MCF 10A (cell line): ENCODE measurements at regions not wholly inside any gene's neighbourhood (a gene's known extent, or its start where the extent isn't known, plus 50 kb on each side); places are given as distances from the start of the nearest gene placed in this dataset.

ENCODE experiments used
- BruUV-seq: library from RNA; stranded (reverse); fragments of 400-500 nt; replicated peaks from 2 replicates; lab custom pipeline; 2021; lab: Mats Ljungman, UMichigan
- CTCF ChIA-PET: fragments of 300-600 bp; sonication (Branson Sonifier 250); formaldehyde crosslinking; extraction: SDS; loops from one replicate; lab custom pipeline; 2021; ENCODE audit warnings: antibody characterized with exemption, inconsistent platforms; lab: Yijun Ruan, JAX
- POLR2A ChIA-PET: fragments of 300-600, 350-650 bp; sonication (Branson Sonifier 250); formaldehyde crosslinking; extraction: SDS; loops from one replicate; lab custom pipeline; 2020; ENCODE audit warnings: antibody characterized with exemption, inconsistent platforms; lab: Yijun Ruan, JAX
- DNase-seq: peaks from one replicate; pipeline ENCODE4 v3.0.0-alpha.2; 2018; ENCODE audit not compliant: unreplicated experiment
- H3K27ac Mint-ChIP-seq: one replicate; pipeline ENCODE4 v1.8.0; 2022; ENCODE audit warnings: mild to moderate bottlenecking, low read depth, mixed read lengths; ENCODE audit not compliant: unreplicated experiment
- H3K27me3 Mint-ChIP-seq: one replicate; pipeline ENCODE4 v1.8.0; 2022; ENCODE audit warnings: mixed read lengths; ENCODE audit not compliant: insufficient read depth, unreplicated experiment
- H3K36me3 Mint-ChIP-seq: one replicate; pipeline ENCODE4 v1.8.0; 2022; ENCODE audit warnings: mild to moderate bottlenecking, moderate library complexity, mixed read lengths; ENCODE audit not compliant: insufficient read depth, unreplicated experiment
- H3K4me1 Mint-ChIP-seq: one replicate; pipeline ENCODE4 v1.8.0; 2022; ENCODE audit warnings: mixed read lengths; ENCODE audit not compliant: insufficient read depth, unreplicated experiment
- H3K4me3 Mint-ChIP-seq: one replicate; pipeline ENCODE4 v1.8.0; 2022; ENCODE audit warnings: mild to moderate bottlenecking, moderate library complexity, mixed read lengths; ENCODE audit not compliant: unreplicated experiment
- H3K9me3 Mint-ChIP-seq: one replicate; pipeline ENCODE4 v1.8.0; 2022; ENCODE audit warnings: mixed read lengths; ENCODE audit not compliant: unreplicated experiment
- intact Hi-C: fragments of 100-400 bp; cut with micrococcal nuclease; formaldehyde crosslinking; loops from 2 replicates; pipeline ENCODE4 v1.14.1; 2022
- TF ChIP-seq, protein P1 (sequence below): fragments of 200-600 bp; IDR thresholded peaks from one replicate; pipeline ENCODE4 v1.8.0; 2022; ENCODE audit warnings: antibody characterized with exemption, mild to moderate bottlenecking; ENCODE audit not compliant: unreplicated experiment

DNA sequence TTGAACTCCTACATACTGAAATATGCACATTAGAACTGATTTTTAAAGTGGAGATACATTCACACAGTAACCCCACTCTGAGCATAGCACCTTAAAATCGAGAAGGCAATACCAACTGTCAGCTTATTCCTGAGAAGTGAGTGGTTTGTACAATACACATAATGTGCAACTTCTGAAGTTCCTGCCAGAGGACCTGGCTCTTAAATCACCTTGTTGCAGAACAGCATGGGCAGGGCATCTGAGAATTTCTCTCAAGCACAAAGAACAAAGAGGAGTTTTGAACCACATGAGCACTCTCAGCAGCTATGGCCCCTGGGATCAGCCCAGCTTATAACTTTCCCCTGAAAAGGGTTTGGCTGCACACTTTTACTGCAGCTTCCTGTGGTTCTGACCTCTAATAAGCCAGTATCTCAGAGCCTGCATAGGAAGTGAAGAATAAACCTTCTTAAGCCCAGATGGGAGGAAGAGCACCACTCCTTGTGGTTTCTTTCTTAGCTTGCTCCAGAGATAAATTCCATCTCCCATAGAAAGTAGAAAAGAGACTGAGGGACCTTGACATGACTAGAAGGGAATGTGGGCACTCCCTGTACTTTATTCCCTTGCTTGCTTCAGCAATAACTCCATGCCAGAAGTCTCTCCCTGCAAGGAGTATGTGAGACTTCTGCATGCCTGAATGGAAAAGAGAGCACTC, 862.3 kb downstream of the SUCLG1 start:
- no peaks in the 10 kb centered on the region for H3K36me3 Mint-ChIP-seq
- H3K4me3 Mint-ChIP-seq = no peak overlapping the region
- DNase-seq = no peak
- BruUV-seq = no TSS peak
- ChIA-PET POLR2A (no interaction called here), CTCF (interaction anchor here (0.5 to 1.0 kb wide), 4 partner anchors 37 to 991 kb away, joined by 3 to 5 read pairs (median 4); no protein-coding TSS in a partner anchor)
- intact Hi-C loops = no loop called here
- no peaks in the 10 kb centered on the region for H3K27me3 Mint-ChIP-seq
- peaks cover 10% of the 10 kb centered on the region for H3K9me3 Mint-ChIP-seq
- H3K4me1 Mint-ChIP-seq = peaks cover 7% of the 10 kb centered on the region
- TF ChIP-seq, protein P1, sequence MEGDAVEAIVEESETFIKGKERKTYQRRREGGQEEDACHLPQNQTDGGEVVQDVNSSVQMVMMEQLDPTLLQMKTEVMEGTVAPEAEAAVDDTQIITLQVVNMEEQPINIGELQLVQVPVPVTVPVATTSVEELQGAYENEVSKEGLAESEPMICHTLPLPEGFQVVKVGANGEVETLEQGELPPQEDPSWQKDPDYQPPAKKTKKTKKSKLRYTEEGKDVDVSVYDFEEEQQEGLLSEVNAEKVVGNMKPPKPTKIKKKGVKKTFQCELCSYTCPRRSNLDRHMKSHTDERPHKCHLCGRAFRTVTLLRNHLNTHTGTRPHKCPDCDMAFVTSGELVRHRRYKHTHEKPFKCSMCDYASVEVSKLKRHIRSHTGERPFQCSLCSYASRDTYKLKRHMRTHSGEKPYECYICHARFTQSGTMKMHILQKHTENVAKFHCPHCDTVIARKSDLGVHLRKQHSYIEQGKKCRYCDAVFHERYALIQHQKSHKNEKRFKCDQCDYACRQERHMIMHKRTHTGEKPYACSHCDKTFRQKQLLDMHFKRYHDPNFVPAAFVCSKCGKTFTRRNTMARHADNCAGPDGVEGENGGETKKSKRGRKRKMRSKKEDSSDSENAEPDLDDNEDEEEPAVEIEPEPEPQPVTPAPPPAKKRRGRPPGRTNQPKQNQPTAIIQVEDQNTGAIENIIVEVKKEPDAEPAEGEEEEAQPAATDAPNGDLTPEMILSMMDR = no peak
- H3K27ac Mint-ChIP-seq = no peak overlapping the region

DNA sequence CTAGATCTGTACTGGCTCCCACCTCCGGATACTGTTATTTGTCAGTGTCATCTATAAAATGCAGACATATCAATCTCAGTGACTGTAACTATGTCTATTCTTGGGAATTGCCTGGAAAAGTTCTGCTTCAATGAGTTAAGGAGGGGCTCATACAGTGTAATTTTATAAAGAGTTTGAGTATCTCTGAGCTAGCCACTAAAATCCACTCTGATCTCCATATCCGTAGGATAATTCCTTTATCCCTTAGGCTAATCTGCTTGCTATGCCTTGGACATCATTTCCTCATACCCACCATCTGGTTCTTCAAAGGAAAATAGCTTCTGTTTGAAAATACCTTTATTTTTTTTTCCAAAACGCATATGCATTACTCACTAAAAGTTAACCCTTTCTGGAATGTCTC, 863.2 kb downstream of the SUCLG1 start:
- no peak overlapping the region for H3K27ac Mint-ChIP-seq
- H3K9me3 Mint-ChIP-seq = peaks cover 10% of the 10 kb centered on the region
- BruUV-seq = no TSS peak
- ChIA-PET POLR2A (no interaction called here), CTCF (interaction anchor here (0.5 to 1.2 kb wide), 5 partner anchors 38 to 222 kb away, joined by 3 to 5 read pairs (median 3); no protein-coding TSS in a partner anchor)
- intact Hi-C loops = no loop called here
- no peak overlapping the region for H3K4me3 Mint-ChIP-seq
- peaks cover 7% of the 10 kb centered on the region for H3K4me1 Mint-ChIP-seq
- no peaks in the 10 kb centered on the region for H3K27me3 Mint-ChIP-seq
- no peak for DNase-seq
- TF ChIP-seq, protein P1 = no peak
- H3K36me3 Mint-ChIP-seq = no peaks in the 10 kb centered on the region

DNA sequence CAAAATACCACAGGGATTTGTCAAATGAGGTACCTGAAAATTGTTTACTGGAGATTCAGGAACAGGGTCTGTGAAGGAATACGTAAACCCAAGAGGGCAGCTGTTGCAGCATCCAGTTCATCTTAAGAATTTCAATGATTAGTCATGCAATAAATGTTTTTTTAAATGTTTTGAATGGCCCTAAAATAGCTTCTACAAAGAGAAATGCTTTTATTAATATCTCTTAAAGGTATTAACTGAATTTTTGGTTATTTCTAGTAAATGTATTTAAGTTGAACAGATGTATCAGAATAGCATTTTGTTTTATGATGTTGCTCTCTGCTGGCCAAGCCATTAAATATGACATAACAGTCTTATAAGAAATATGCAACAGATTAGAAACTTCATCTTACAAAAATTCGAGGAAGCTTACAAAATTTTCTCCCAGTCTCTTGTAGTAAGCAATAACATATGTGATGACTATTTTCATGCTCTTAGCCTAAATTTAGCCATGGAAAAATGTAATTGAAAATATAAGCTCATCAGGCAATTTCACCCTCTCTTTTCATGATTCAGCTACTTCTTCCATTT, 863.9 kb downstream of the SUCLG1 start:
- TF ChIP-seq, protein P1 = no peak
- H3K9me3 Mint-ChIP-seq = peaks cover 7% of the 10 kb centered on the region
- DNase-seq = no peak
- intact Hi-C loops = no loop called here
- no peak overlapping the region for H3K27ac Mint-ChIP-seq
- BruUV-seq = no TSS peak
- peaks cover 7% of the 10 kb centered on the region for H3K4me1 Mint-ChIP-seq
- H3K4me3 Mint-ChIP-seq = no peak overlapping the region
- ChIA-PET CTCF (interaction anchor here (0.7 to 1.2 kb wide), 3 partner anchors 60 to 338 kb away, joined by 3 read pairs; no protein-coding TSS in a partner anchor), POLR2A (interaction anchor here (0.6 kb wide), 1 partner anchor 462 kb away, joined by 3 read pairs; no protein-coding TSS in a partner anchor)
- no peaks in the 10 kb centered on the region for H3K36me3 Mint-ChIP-seq
- no peaks in the 10 kb centered on the region for H3K27me3 Mint-ChIP-seq
